PFSK-1 (cell line): ENCODE measurements at regions not wholly inside any gene's neighbourhood (a gene's known extent, or its start where the extent isn't known, plus 50 kb on each side); places are given as distances from the start of the nearest gene placed in this dataset.

Source experiments
- FOXP2 ChIP-seq: optimal IDR thresholded peaks from 2 replicates; pipeline ENCODE3; 2011; ENCODE audit warnings: borderline replicate concordance, control low read depth, inconsistent platforms; ENCODE audit not compliant: insufficient read depth; ENCODE audit errors: extremely low read length, extremely low read depth
- POLR2AphosphoS5 ChIP-seq: IDR thresholded peaks from 2 replicates; pipeline ENCODE4 v1.6.1; 2012; ENCODE audit warnings: low read depth, mild to moderate bottlenecking, control low read depth, low read length, moderate library complexity
- REST ChIP-seq, 2 experiments: IDR thresholded peaks; 2 replicates each; pipeline versions ENCODE4 v1.6.1 to v1.8.0; 2011 to 2012; ENCODE audit warnings: low read depth in 2 of 2, low read length in 2 of 2, control low read depth in 1 of 2, inconsistent platforms in 1 of 2, mild to moderate bottlenecking in 1 of 2, moderate library complexity in 1 of 2; ENCODE audit not compliant: insufficient read depth in 1 of 2
- SIN3A ChIP-seq: IDR thresholded peaks from 2 replicates; pipeline ENCODE4 v1.6.1; 2012; ENCODE audit warnings: mild to moderate bottlenecking, low read length, moderate library complexity, borderline replicate concordance; ENCODE audit not compliant: insufficient read depth
- TAF1 ChIP-seq: IDR thresholded peaks from 2 replicates; pipeline ENCODE4 v1.6.1; 2012; ENCODE audit warnings: low read length, control low read depth, borderline replicate concordance; ENCODE audit not compliant: insufficient read depth

GRCh38 chr16:25553711-25554436 is 137.9 kb upstream of the HS3ST4 start:
- no peak for TF ChIP-seq FOXP2
- no peak for TF ChIP-seq POLR2AphosphoS5
- no peak for TF ChIP-seq SIN3A
- TF ChIP-seq TAF1 = no peak
- no peak for TF ChIP-seq REST (IDR thresholded peaks at IDR 0.05; ENCODE audit: insufficient read depth in 1 of 2, low read depth in 2 of 2, low read length in 2 of 2)

GRCh38 chr16:25550647-25551046 is 141.1 kb upstream of the HS3ST4 start:
- TF ChIP-seq TAF1 (no peak), FOXP2 (no peak), SIN3A (no peak), REST (IDR thresholded peaks at IDR 0.05; ENCODE audit: insufficient read depth in 1 of 2, low read depth in 2 of 2, low read length in 2 of 2) (no peak), POLR2AphosphoS5 (no peak)

- TF ChIP-seq FOXP2 (no peak), SIN3A (no peak), REST (IDR thresholded peaks at IDR 0.05; ENCODE audit: insufficient read depth in 1 of 2, low read depth in 2 of 2, low read length in 2 of 2) (no peak), POLR2AphosphoS5 (no peak), TAF1 (no peak)
Measured at GRCh38 chr16:25546791-25547190, 145.0 kb upstream of the HS3ST4 start.

GRCh38 chr16:25544294-25544693 is 147.5 kb upstream of the HS3ST4 start:
- TF ChIP-seq TAF1 (no peak), FOXP2 (no peak), REST (IDR thresholded peaks at IDR 0.05; ENCODE audit: insufficient read depth in 1 of 2, low read depth in 2 of 2, low read length in 2 of 2) (no peak), POLR2AphosphoS5 (no peak), SIN3A (no peak)
